Spleen (tissue), 11 donors: ENCODE measurements at regions not wholly inside any gene's neighbourhood (a gene's known extent, or its start where the extent isn't known, plus 50 kb on each side); places are given as distances from the start of the nearest gene placed in this dataset.

Experiments
- DNase-seq: peaks from one replicate; pipeline ENCODE4 v3.0.0-alpha.2; 2020
- H3K27ac ChIP-seq, 8 donors: fragments of 200-600 bp; sonication (generic) in 7 of 8; 1 replicate in 4 of 8; 2 replicates in 4 of 8; pipeline versions ENCODE4 v1.5.0 to v1.8.0; 2016 to 2021; ENCODE audit warnings: inconsistent platforms in 4 of 8, mild to moderate bottlenecking in 4 of 8, moderate library complexity in 1 of 8
- H3K27me3 ChIP-seq, 7 donors: fragments of 200-600 bp; sonication (generic) in 6 of 7; replicated peaks in 1 of 7; 1 replicate in 4 of 7; 2 replicates in 3 of 7; pipeline versions ENCODE4 v1.5.0 to v1.8.0; 2016 to 2021; ENCODE audit warnings: inconsistent platforms in 3 of 7, mild to moderate bottlenecking in 1 of 7
- H3K36me3 ChIP-seq, 6 donors: fragments of 200-600 bp; sonication (generic) in 5 of 6; 1 replicate in 4 of 6; 2 replicates in 2 of 6; pipeline versions ENCODE4 v1.5.0 to v1.8.0; 2016 to 2021; ENCODE audit warnings: inconsistent platforms in 2 of 6
- H3K4me1 ChIP-seq, 6 donors: fragments of 200-600 bp; sonication (generic) in 5 of 6; 1 replicate in 3 of 6; 2 replicates in 3 of 6; pipeline versions ENCODE4 v1.5.0 to v1.8.0; 2016 to 2021; ENCODE audit warnings: inconsistent platforms in 3 of 6
- H3K4me3 ChIP-seq, 8 donors: fragments of 200-600 bp; sonication (generic) in 7 of 8; 1 replicate in 4 of 8; 2 replicates in 4 of 8; pipeline versions ENCODE4 v1.5.0 to v1.8.0; 2016 to 2021; ENCODE audit warnings: inconsistent platforms in 4 of 8, mild to moderate bottlenecking in 4 of 8, moderate library complexity in 2 of 8
- H3K9me3 ChIP-seq, 8 donors: fragments of 200-600 bp; sonication (generic) in 7 of 8; 1 replicate in 4 of 8; 2 replicates in 4 of 8; pipeline versions ENCODE4 v1.5.0 to v1.8.0; 2016 to 2021; ENCODE audit warnings: inconsistent platforms in 4 of 8
- POLR2A ChIP-seq, 3 donors: fragments of 450-650 bp; IDR thresholded peaks; one replicate each; pipeline ENCODE4 v1.5.1; 2017; ENCODE audit warnings: antibody characterized with exemption in 3 of 3, mild to moderate bottlenecking in 1 of 3
- POLR2AphosphoS5 ChIP-seq, 3 donors: sonication (generic); formaldehyde crosslinking; IDR thresholded peaks; one replicate each; pipeline ENCODE4 v1.5.1; 2017; ENCODE audit warnings: antibody characterized with exemption in 3 of 3
- WGBS, 5 donors: extraction: QIAGEN DNeasy Blood & Tissue Kit in 3 of 5; methylation state at CpG; one replicate each; pipeline versions ENCODE4 v1.1.5 to v1.1.7; 2013 to 2018; 5-methylcytosine and 5-hydroxymethylcytosine counted together
- intact Hi-C: fragments of 100-400 bp; cut with DNase I; formaldehyde crosslinking; loops from one replicate; pipeline ENCODE4 v1.15.0; 2023; ENCODE audit warnings: low total_unique reads
- TF ChIP-seq, protein P1 (sequence below), 11 experiments: fragments of 200-600 bp in 7 of 11; fragments of 450-650 bp in 4 of 11; sonication (generic) in 4 of 11; IDR thresholded peaks in 8 of 11; conservative IDR thresholded peaks in 3 of 11; 1 replicate in 7 of 11; 2 replicates in 4 of 11; pipeline versions ENCODE4 v1.4.0 to v1.8.0; 2016 to 2021; ENCODE audit warnings: antibody characterized with exemption in 11 of 11, inconsistent platforms in 4 of 11, mild to moderate bottlenecking in 1 of 11
- donor health status: healthy with polysubstance abuse.
- donor health status: DM: no; HTN: no; CAD: no; lungs with moderate emphysema.
- donor health status: DM: no; HTN: no; CAD: no.
- donor health status: Bipolar disorder and iron deficiency.
- donor health status: healthy.
- donor health status: DM: no; HTN: no; CAD: no.
- donor health status: DM: yes; HTN: yes; CAD: no.

DNA sequence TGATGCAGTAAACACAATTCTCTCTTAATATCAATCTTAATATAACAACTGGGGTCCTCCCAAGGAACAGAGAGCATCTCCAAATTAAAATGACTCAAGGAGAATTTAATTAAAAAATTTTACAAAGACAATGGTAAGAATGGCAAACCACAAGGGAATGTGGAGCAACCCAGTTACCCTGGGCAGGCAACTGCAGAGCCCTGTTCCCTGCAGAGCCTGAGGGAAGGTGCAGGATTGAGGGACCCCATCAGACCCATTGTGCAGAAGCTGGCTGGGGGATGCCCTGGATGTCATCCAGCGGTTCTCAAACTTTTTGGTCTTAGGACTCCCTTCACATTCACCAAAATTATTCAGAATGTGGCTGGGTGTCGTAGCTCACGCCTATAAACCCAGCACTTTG is 262.8 kb downstream of the FBXO15 start:
- Histone ChIP-seq H3K27ac (no peak overlapping the region), H3K4me1 (no peaks in the 10 kb centered on the region), H3K9me3 (no peaks in the 10 kb centered on the region), H3K4me3 (no peak overlapping the region), H3K27me3 (no peaks in the 10 kb centered on the region), H3K36me3 (no peaks in the 10 kb centered on the region)
- TF ChIP-seq, protein P1, sequence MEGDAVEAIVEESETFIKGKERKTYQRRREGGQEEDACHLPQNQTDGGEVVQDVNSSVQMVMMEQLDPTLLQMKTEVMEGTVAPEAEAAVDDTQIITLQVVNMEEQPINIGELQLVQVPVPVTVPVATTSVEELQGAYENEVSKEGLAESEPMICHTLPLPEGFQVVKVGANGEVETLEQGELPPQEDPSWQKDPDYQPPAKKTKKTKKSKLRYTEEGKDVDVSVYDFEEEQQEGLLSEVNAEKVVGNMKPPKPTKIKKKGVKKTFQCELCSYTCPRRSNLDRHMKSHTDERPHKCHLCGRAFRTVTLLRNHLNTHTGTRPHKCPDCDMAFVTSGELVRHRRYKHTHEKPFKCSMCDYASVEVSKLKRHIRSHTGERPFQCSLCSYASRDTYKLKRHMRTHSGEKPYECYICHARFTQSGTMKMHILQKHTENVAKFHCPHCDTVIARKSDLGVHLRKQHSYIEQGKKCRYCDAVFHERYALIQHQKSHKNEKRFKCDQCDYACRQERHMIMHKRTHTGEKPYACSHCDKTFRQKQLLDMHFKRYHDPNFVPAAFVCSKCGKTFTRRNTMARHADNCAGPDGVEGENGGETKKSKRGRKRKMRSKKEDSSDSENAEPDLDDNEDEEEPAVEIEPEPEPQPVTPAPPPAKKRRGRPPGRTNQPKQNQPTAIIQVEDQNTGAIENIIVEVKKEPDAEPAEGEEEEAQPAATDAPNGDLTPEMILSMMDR (IDR thresholded peaks at IDR 0.05 in 8 of 11, conservative IDR thresholded peaks at IDR 0.05 in 3 of 11) = no peak
- TF ChIP-seq POLR2AphosphoS5 (IDR thresholded peaks at IDR 0.05) (no peak), POLR2A (IDR thresholded peaks at IDR 0.05) (no peak)
- no peak for DNase-seq
- WGBS, 5 donors = 77 to 94% (median 89%) methylated on average over 3 of the region's 3 CpGs
- intact Hi-C loops = no loop called here

DNA sequence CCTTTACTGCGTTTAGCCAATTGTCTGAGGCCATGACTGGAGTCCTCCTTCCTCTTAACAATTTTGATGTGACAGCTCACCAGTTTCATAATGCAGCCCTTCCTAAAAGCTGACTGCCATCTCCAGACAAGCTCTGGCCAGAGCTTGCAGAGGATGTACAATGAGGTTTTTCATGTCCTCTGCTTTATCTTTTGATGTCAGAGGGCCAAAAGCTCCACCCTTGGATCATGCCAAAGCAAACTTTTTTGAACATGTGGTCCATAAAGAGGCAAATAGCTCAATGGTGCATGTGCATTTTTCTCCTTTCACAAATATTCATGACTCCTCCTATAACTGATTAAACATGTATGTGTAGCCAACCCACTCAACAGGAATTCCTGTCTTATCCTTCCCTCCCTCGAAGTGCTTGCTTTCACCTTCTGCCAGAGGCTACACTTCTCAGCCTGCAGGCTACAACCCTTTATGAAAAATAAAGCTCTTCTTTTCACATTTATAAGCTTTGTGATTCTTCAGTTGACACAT is 266.2 kb downstream of the FBXO15 start:
- no peak for DNase-seq
- TF ChIP-seq POLR2A (IDR thresholded peaks at IDR 0.05) = no peak
- TF ChIP-seq POLR2AphosphoS5 (IDR thresholded peaks at IDR 0.05) = no peak
- TF ChIP-seq, protein P1 (IDR thresholded peaks at IDR 0.05 in 8 of 11, conservative IDR thresholded peaks at IDR 0.05 in 3 of 11) = no peak
- 60 to 86% (median 68%) methylated on average over 2 of the region's 2 CpGs for WGBS, 5 donors
- no peaks in the 10 kb centered on the region for H3K27me3 ChIP-seq
- H3K27ac ChIP-seq = no peak overlapping the region
- intact Hi-C loops = no loop called here
- H3K4me1 ChIP-seq = no peaks in the 10 kb centered on the region
- no peaks in the 10 kb centered on the region for H3K9me3 ChIP-seq
- H3K36me3 ChIP-seq = no peaks in the 10 kb centered on the region
- no peak overlapping the region for H3K4me3 ChIP-seq

DNA sequence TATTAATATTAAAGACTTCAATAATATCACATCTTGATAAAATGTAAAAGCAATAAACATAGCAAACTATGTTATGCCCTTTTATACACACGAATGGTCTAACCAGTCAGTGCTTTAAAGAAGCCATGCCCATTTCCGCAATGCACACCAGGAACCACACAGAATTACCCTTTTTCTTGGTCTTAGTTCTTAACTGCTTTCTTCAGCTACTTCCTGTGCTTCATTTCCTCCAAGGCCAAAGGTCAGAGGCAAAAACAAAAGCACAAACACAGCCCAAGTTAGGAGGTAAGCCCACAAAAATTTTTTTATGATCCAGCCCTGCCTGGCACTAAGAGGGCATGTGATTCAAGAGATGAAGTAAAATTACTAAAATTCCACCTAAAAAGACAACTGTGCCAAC is 267.2 kb downstream of the FBXO15 start:
- 60 to 74% (median 71%) methylated on average over 2 of the region's 2 CpGs for WGBS, 5 donors
- no peaks in the 10 kb centered on the region for H3K36me3 ChIP-seq

DNA sequence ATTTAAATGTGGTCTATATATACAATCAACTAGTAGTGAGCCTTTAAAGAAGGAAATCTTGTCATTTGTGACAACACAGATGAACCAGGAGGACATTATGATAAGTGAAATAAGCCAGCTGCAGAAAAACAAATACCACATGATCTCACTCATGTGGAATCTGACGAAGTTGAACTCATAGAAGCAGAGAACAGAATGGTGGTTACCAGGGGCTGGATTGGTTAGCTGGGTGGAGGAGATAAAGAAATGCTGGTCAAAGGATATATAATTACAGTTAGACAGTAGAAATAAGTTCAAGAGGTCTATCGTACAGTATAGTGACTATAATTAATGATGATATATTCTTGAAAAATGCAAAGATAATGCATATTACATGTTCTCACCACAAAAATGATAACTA is 267.9 kb downstream of the FBXO15 start:
- no peak for TF ChIP-seq POLR2AphosphoS5 (IDR thresholded peaks at IDR 0.05)
- no peak for TF ChIP-seq POLR2A (IDR thresholded peaks at IDR 0.05)
- TF ChIP-seq, protein P1 (IDR thresholded peaks at IDR 0.05 in 8 of 11, conservative IDR thresholded peaks at IDR 0.05 in 3 of 11) = no peak
- intact Hi-C loops = no loop called here
- Histone ChIP-seq H3K4me1 (no peaks in the 10 kb centered on the region), H3K27ac (no peak overlapping the region), H3K4me3 (no peak overlapping the region), H3K9me3 (no peaks in the 10 kb centered on the region), H3K36me3 (no peaks in the 10 kb centered on the region), H3K27me3 (no peaks in the 10 kb centered on the region)
- DNase-seq = no peak
- whole genome bisulfite sequencing, 5 donors = 79 to 86% (median 84%) methylated on average over 2 of the region's 2 CpGs

More for the DNA sequence above, 267.2 kb downstream of the FBXO15 start:
- intact Hi-C loops = no loop called here
- no peak for DNase-seq
- Histone ChIP-seq H3K27me3 (no peaks in the 10 kb centered on the region), H3K4me3 (no peak overlapping the region), H3K4me1 (no peaks in the 10 kb centered on the region), H3K27ac (no peak overlapping the region), H3K9me3 (no peaks in the 10 kb centered on the region)
- TF ChIP-seq POLR2A (IDR thresholded peaks at IDR 0.05) = no peak

DNA sequence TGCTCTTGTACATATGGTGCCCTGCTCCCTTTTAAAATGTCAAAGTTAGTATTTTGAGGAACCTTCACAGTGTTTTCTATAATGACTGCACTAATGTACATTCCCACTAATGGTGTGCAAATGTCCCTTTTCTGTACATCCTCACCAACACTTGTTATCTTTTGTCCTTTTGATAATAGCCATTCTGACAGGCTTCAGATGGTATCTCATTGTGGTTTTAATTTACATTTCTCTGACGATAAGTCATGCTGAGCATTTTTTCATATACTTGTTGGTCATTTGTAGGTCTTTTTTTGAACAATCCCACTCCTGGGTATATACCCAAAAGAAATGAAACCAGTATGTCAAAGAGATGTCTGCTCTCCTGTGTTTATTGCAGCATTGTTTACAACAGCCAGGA is 268.3 kb downstream of the FBXO15 start:
- no peak overlapping the region for H3K27ac ChIP-seq
- 59 to 78% (median 74%) methylated on average over 1 of the region's 1 CpG for WGBS, 5 donors
- no peaks in the 10 kb centered on the region for H3K27me3 ChIP-seq
- no peak overlapping the region for H3K4me3 ChIP-seq
- H3K9me3 ChIP-seq = no peaks in the 10 kb centered on the region
- intact Hi-C loops = no loop called here
- H3K4me1 ChIP-seq = no peaks in the 10 kb centered on the region
- no peaks in the 10 kb centered on the region for H3K36me3 ChIP-seq
- DNase-seq = no peak
- TF ChIP-seq, protein P1 (IDR thresholded peaks at IDR 0.05 in 8 of 11, conservative IDR thresholded peaks at IDR 0.05 in 3 of 11) = no peak
- TF ChIP-seq POLR2A (IDR thresholded peaks at IDR 0.05) (no peak), POLR2AphosphoS5 (IDR thresholded peaks at IDR 0.05) (no peak)
